Naive thymus-derived CD4-positive, alpha-beta T cell (primary cell): ENCODE measurements at regions not wholly inside any gene's neighbourhood (a gene's known extent, or its start where the extent isn't known, plus 50 kb on each side); places are given as distances from the start of the nearest gene placed in this dataset.

Experiments used
- ATAC-seq: fragments of 150-1000 bp; cut with Tn5 transposase; 2 replicates; pipeline ENCODE4 v1.10.0; 2021; ENCODE audit warnings: mild to moderate bottlenecking, moderate library complexity
- CTCF ChIA-PET: fragments of 350-600 bp; sonication (Branson Sonifier 250); formaldehyde crosslinking; loops from one replicate; lab custom pipeline; 2021; ENCODE audit warnings: antibody characterized with exemption; lab: Charles Lee
- POLR2A ChIA-PET: fragments of 350-600 bp; sonication (Branson Sonifier 250); formaldehyde crosslinking; loops from one replicate; lab custom pipeline; 2021; ENCODE audit warnings: antibody characterized with exemption, inconsistent platforms; lab: Charles Lee
- DNase-seq, 9 donors: peaks; one replicate each; pipeline versions ENCODE4 v3.0.0 to v3.0.0-alpha.2; 2020 to 2022; ENCODE audit warnings: mixed read lengths in 1 of 9
- H3K27ac ChIP-seq: one replicate; pipeline ENCODE4 v1.7.0; 2013; ENCODE audit warnings: mild to moderate bottlenecking, low read depth, low read length, moderate library complexity
- H3K27me3 ChIP-seq, 2 donors: one replicate each; pipeline ENCODE4 v1.7.0; 2013; ENCODE audit warnings: low read length in 2 of 2, mild to moderate bottlenecking in 2 of 2, moderate library complexity in 2 of 2; ENCODE audit not compliant: control insufficient read depth in 2 of 2, insufficient read depth in 2 of 2
- H3K36me3 ChIP-seq, 3 experiments: 1 replicate in 2 of 3; 2 replicates in 1 of 3; pipeline ENCODE4 v1.7.0; 2013; ENCODE audit warnings: low read length in 3 of 3, mild to moderate bottlenecking in 3 of 3, moderate library complexity in 1 of 3; ENCODE audit not compliant: insufficient read depth in 3 of 3, control insufficient read depth in 2 of 3
- H3K4me1 ChIP-seq, 2 donors: one replicate each; pipeline ENCODE4 v1.7.0; 2013; ENCODE audit warnings: low read length in 2 of 2, mild to moderate bottlenecking in 2 of 2, moderate library complexity in 1 of 2; ENCODE audit not compliant: control insufficient read depth in 2 of 2, insufficient read depth in 2 of 2
- H3K4me3 ChIP-seq: 2 replicates; pipeline ENCODE4 v1.7.0; 2013; ENCODE audit warnings: mild to moderate bottlenecking, low read length
- H3K9me3 ChIP-seq, 3 experiments: 1 replicate in 2 of 3; 2 replicates in 1 of 3; pipeline ENCODE4 v1.7.0; 2013; ENCODE audit warnings: low read length in 3 of 3; ENCODE audit not compliant: control insufficient read depth in 2 of 3
- H3K27ac Mint-ChIP-seq, 9 donors: one replicate each; pipeline ENCODE4 v1.8.0; 2020 to 2022; ENCODE audit warnings: mixed read lengths in 9 of 9, mild to moderate bottlenecking in 8 of 9, moderate library complexity in 5 of 9, inconsistent platforms in 2 of 9
- H3K27me3 Mint-ChIP-seq, 5 donors: one replicate each; pipeline ENCODE4 v1.8.0; 2021 to 2022; ENCODE audit warnings: mixed read lengths in 5 of 5, mild to moderate bottlenecking in 1 of 5
- H3K36me3 Mint-ChIP-seq, 5 donors: one replicate each; pipeline ENCODE4 v1.8.0; 2020 to 2022; ENCODE audit warnings: mixed read lengths in 5 of 5, mild to moderate bottlenecking in 3 of 5, inconsistent platforms in 1 of 5
- H3K4me1 Mint-ChIP-seq, 7 donors: one replicate each; pipeline ENCODE4 v1.8.0; 2020 to 2022; ENCODE audit warnings: mixed read lengths in 7 of 7, mild to moderate bottlenecking in 3 of 7, inconsistent platforms in 1 of 7
- H3K4me3 Mint-ChIP-seq, 10 donors: one replicate each; pipeline ENCODE4 v1.8.0; 2020 to 2022; ENCODE audit warnings: mild to moderate bottlenecking in 10 of 10, mixed read lengths in 10 of 10, moderate library complexity in 6 of 10, inconsistent platforms in 2 of 10
- H3K9me3 Mint-ChIP-seq, 11 donors: one replicate each; pipeline ENCODE4 v1.8.0; 2020 to 2022; ENCODE audit warnings: mixed read lengths in 11 of 11, mild to moderate bottlenecking in 4 of 11, inconsistent platforms in 1 of 11, moderate library complexity in 1 of 11
- intact Hi-C, 2 donors: fragments of 100-400 bp; cut with micrococcal nuclease; formaldehyde crosslinking; loops; one replicate each; pipeline ENCODE4 v1.15.1; 2023

DNA sequence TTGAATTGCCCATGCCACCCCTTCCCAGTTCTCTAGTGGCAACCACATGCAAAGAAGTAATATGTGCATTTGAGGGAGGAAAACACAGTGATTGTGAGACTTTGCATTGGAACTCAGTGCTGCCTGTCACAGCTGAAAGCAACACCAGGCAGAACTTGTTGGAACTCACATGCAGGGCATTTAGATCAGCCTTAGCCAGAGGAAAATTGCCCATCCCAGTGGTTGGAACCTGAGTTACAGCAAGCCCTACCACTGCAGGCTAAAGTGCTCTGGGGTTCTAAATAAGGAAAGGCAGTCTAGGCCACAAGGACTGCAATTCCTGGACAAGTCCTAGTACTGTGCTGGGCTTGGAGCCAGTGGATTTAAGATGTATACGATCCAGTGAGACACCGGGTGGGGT, 245.3 kb upstream of the UFL1 start:
- POLR2A ChIA-PET, result no interaction called here
- Histone ChIP-seq H3K9me3 (no peaks in the 10 kb centered on the region), H3K4me3 (no peak overlapping the region), H3K27me3 (no peaks in the 10 kb centered on the region), H3K36me3 (no peaks in the 10 kb centered on the region), H3K4me1 (no peaks in the 10 kb centered on the region), H3K27ac (no peak overlapping the region)
- Mint-ChIP-seq H3K4me1 (no peaks in the 10 kb centered on the region), H3K9me3 (peaks cover 0 to 17% (median 10%) of the 10 kb centered on the region in 11 donors), H3K27ac (no peak overlapping the region), H3K36me3 (no peaks in the 10 kb centered on the region), H3K4me3 (no peak overlapping the region), H3K27me3 (peaks cover 0 to 9% (median 4%) of the 10 kb centered on the region in 5 donors)
- intact Hi-C loops, result no loop called here
- ATAC-seq, result no peak
- DNase-seq, result no peak
- CTCF ChIA-PET, result no interaction called here

DNA sequence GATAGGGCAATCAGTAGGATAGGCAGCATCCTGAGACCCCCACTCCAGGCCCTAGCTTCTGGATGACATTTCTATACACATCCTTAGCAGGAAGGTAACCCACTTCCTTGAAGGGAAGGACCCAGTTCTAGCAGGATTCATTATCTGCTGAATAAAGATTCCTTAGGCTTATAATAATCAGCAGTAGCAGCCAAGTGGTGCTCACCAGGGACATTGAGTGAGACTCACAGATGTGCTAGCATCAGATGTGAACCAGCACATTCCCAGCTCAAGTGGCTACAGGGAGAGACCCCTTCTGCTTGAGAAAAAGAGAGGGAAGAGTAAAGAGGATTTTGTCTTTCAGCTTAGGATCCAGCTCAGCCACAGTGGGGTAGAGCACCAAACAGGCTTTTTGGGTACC, 244.8 kb upstream of the UFL1 start:
- Histone ChIP-seq H3K36me3 (no peaks in the 10 kb centered on the region), H3K27me3 (no peaks in the 10 kb centered on the region), H3K4me1 (no peaks in the 10 kb centered on the region), H3K4me3 (no peak overlapping the region), H3K9me3 (no peaks in the 10 kb centered on the region), H3K27ac (no peak overlapping the region)
- Mint-ChIP-seq H3K27ac (no peak overlapping the region), H3K4me3 (no peak overlapping the region), H3K4me1 (no peaks in the 10 kb centered on the region), H3K27me3 (peaks cover 0 to 9% (median 4%) of the 10 kb centered on the region in 5 donors), H3K36me3 (no peaks in the 10 kb centered on the region), H3K9me3 (peaks cover 0 to 17% (median 9%) of the 10 kb centered on the region in 11 donors)
- no peak for DNase-seq
- ChIA-PET CTCF (no interaction called here), POLR2A (no interaction called here)
- ATAC-seq, result no peak
- intact Hi-C loops, result no loop called here

DNA sequence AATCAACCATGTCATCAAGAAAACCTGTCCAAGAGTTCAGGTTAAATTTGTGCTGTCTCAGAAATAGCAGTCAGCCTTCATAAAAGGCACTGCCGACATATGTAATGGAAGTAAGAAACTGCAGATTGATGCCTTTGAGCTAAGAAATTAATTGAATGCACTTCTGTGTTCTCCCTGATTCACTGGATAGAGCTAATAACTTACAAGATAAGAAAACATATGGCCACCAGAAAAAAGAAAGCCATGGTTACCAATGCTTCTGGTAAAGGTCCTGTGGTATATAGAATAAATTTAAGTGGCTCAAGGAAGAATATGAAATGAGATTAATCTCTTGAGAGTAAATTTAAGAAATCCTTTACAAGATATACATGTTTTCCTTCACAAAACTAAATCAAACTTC, 242.5 kb upstream of the UFL1 start:
- Mint-ChIP-seq H3K4me1 (no peaks in the 10 kb centered on the region), H3K36me3 (no peaks in the 10 kb centered on the region), H3K9me3 (peaks cover 0 to 7% (median 0%) of the 10 kb centered on the region in 11 donors), H3K27me3 (peaks cover 0 to 9% (median 4%) of the 10 kb centered on the region in 5 donors), H3K27ac (no peak overlapping the region), H3K4me3 (no peak overlapping the region)
- Histone ChIP-seq H3K9me3 (no peaks in the 10 kb centered on the region), H3K27me3 (no peaks in the 10 kb centered on the region), H3K4me1 (no peaks in the 10 kb centered on the region), H3K36me3 (no peaks in the 10 kb centered on the region), H3K27ac (no peak overlapping the region), H3K4me3 (no peak overlapping the region)
- ChIA-PET CTCF (no interaction called here), POLR2A (no interaction called here)
- intact Hi-C loops, result no loop called here
- no peak for DNase-seq
- ATAC-seq, result no peak

DNA sequence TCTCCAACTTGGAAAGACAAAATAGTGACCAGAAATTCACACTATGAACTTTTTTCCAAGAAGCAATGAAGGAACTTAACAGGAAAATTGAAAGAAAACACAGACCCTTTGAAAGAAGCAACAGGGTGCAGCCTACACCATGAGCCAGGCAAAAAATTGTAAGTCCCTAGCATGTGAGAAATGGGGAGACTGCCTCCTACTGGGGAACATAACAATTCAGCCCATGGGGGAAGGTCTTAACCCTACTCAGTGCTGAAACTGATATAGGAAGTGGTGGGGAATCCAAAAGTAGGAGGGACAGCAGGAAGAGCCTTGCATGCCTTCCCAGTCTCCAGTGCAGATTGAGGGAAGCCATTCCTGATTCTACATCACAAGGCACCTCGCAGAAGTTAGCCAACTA, 235.1 kb upstream of the UFL1 start:
- Histone ChIP-seq H3K36me3 (no peaks in the 10 kb centered on the region), H3K9me3 (no peaks in the 10 kb centered on the region), H3K27me3 (no peaks in the 10 kb centered on the region), H3K27ac (no peak overlapping the region), H3K4me3 (no peak overlapping the region), H3K4me1 (no peaks in the 10 kb centered on the region)
- no peaks in the 10 kb centered on the region for H3K4me1 Mint-ChIP-seq
- peaks cover 0 to 15% (median 0%) of the 10 kb centered on the region in 5 donors for H3K27me3 Mint-ChIP-seq
- ATAC-seq (no peak), DNase-seq (no peak)
- H3K36me3 Mint-ChIP-seq, result no peaks in the 10 kb centered on the region
- intact Hi-C loops, result no loop called here
- POLR2A ChIA-PET, result no interaction called here
- no peak overlapping the region for H3K27ac Mint-ChIP-seq
- no peak overlapping the region for H3K4me3 Mint-ChIP-seq
- peaks cover 0 to 3% (median 0%) of the 10 kb centered on the region in 11 donors for H3K9me3 Mint-ChIP-seq
- CTCF ChIA-PET, result no interaction called here

DNA sequence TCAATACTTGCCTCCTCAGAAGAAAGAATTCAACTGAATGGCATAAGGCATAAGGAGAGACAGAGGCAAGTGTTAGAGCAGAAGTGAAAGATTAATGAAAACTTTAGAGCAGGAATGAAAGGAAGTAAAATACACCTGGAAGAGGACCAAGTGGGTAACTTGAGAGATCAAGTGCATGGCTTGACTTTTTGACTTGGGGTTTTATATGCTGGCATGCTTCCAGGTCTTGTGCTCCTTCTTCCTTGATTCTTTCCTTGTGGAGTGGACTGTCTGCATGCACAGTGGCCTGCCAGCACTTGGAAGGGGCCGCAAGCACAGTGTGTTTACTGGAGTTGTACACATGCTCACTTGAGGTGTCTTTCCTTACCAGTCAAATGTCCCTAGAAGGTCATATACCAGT, 222.1 kb upstream of the UFL1 start:
- Histone ChIP-seq H3K27me3 (no peaks in the 10 kb centered on the region), H3K36me3 (no peaks in the 10 kb centered on the region), H3K9me3 (no peaks in the 10 kb centered on the region), H3K27ac (no peak overlapping the region), H3K4me3 (no peak overlapping the region), H3K4me1 (no peaks in the 10 kb centered on the region)
- ATAC-seq (no peak), DNase-seq (no peak)
- Mint-ChIP-seq H3K9me3 (peaks cover 0 to 3% (median 0%) of the 10 kb centered on the region in 11 donors), H3K36me3 (no peaks in the 10 kb centered on the region), H3K4me3 (no peak overlapping the region), H3K27me3 (no peaks in the 10 kb centered on the region), H3K27ac (no peak overlapping the region), H3K4me1 (no peaks in the 10 kb centered on the region)
- ChIA-PET POLR2A (no interaction called here), CTCF (no interaction called here)
- intact Hi-C loops, result no loop called here

DNA sequence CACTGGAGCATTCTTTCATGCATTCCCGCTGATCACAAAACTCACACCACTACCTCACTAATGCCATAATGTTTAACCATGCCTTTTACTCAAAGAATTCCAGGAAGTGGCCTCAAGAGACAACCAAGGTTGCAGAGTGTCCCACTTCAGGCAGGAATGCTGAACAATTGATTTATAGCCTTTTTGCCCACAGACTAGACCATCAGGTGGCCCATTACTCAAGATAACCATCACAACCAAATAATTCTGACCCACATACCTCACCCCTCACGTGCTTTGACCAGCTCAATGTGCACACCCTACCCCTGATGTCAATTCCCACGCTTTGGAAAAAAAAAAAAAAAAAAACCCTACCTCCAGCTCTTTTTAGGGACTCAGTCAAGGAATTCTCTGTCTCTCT, 220.6 kb upstream of the UFL1 start:
- H3K27ac ChIP-seq, result no peak overlapping the region
- H3K9me3 Mint-ChIP-seq, result peaks cover 0 to 2% (median 0%) of the 10 kb centered on the region in 11 donors

DNA sequence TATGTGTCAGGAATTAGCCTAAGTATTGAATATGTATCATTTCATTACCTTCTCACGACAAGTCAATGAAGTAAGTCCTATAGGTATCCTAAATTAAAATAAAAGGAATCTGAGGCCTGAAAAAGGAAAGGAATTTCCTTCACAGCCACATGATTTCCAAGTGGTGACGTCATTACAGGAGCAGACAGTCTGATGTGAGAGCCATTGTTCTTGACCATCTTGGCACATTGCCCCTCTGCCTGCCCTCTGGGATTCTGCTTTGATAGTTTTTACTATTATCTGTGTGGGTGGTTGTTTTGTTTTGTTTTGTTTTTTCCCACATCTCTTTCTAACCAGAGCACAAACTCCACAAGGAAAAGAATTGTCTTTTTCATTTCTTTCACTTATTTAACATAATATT, 219.8 kb upstream of the UFL1 start:
- Histone ChIP-seq H3K4me1 (no peaks in the 10 kb centered on the region), H3K27ac (no peak overlapping the region), H3K9me3 (no peaks in the 10 kb centered on the region), H3K4me3 (no peak overlapping the region), H3K27me3 (no peaks in the 10 kb centered on the region), H3K36me3 (no peaks in the 10 kb centered on the region)
- no peak for ATAC-seq
- no peaks in the 10 kb centered on the region for H3K4me1 Mint-ChIP-seq
- POLR2A ChIA-PET, result no interaction called here
- intact Hi-C loops, result no loop called here
- peaks cover 0 to 2% (median 0%) of the 10 kb centered on the region in 11 donors for H3K9me3 Mint-ChIP-seq
- CTCF ChIA-PET, result no interaction called here
- no peak overlapping the region for H3K27ac Mint-ChIP-seq
- no peak for DNase-seq
- H3K4me3 Mint-ChIP-seq, result no peak overlapping the region
- no peaks in the 10 kb centered on the region for H3K36me3 Mint-ChIP-seq
- no peaks in the 10 kb centered on the region for H3K27me3 Mint-ChIP-seq

More for the DNA sequence above, 220.6 kb upstream of the UFL1 start:
- Mint-ChIP-seq H3K4me3 (no peak overlapping the region), H3K27me3 (no peaks in the 10 kb centered on the region), H3K4me1 (no peaks in the 10 kb centered on the region), H3K36me3 (no peaks in the 10 kb centered on the region), H3K27ac (no peak overlapping the region)
- CTCF ChIA-PET, result no interaction called here
- no peak for DNase-seq
- ATAC-seq, result no peak
- no peaks in the 10 kb centered on the region for H3K27me3 ChIP-seq
- intact Hi-C loops, result no loop called here
- H3K36me3 ChIP-seq, result no peaks in the 10 kb centered on the region
- POLR2A ChIA-PET, result no interaction called here
- no peak overlapping the region for H3K4me3 ChIP-seq
- no peaks in the 10 kb centered on the region for H3K4me1 ChIP-seq
- H3K9me3 ChIP-seq, result no peaks in the 10 kb centered on the region
